ENCODE measurements at regions not wholly inside any gene's neighbourhood (a gene's known extent, or its start where the extent isn't known, plus 50 kb on each side); places are given as distances from the start of the nearest gene placed in this dataset.

DNA sequence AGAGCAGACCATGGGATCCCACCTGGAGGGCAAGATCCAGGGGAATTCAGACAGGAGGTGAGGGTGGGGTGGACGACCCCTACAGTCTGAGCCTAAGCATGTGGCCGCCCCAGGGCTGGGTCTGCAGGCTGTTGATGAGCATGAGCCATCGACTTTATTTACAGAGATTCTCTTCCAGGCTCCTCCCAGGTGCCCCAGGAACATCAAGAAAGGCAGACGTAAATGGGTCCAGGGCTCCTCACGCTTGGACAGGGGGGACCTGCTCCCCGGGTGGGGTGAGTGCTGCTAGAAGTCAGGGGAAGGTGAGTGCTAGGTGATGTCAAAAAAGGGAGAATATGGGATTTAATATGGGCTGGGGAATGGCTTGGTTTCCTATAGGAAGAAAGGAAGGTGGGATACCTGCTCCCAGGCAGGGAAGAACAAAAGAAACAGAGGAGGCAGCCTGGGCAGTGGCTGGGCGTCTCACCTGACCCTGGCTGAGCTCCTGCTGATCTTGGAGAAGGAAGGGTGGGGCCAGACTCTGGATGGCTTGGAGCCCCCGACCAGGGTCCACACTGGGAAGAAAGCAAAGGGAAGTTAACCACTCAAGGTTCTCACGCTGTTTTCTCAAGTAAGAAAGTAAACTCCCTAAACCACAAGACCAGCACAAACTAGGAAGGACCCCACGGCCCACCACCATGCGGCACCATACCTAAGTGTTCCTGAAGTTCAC, 162.1 kb upstream of the SHH start:
- H3K27ac ChIP-seq = no peak overlapping the region
- TF ChIP-seq POLR2AphosphoS5 (IDR thresholded peaks at IDR 0.05) = no peak
- TF ChIP-seq CTCF (IDR thresholded peaks at IDR 0.05) = no peak
- TF ChIP-seq POLR2A (IDR thresholded peaks at IDR 0.05) = no peak
- TF ChIP-seq EP300 (IDR thresholded peaks at IDR 0.05) = no peak
- H3K9me3 ChIP-seq = no peaks in the 10 kb centered on the region
- no peak for ATAC-seq
- no peaks in the 10 kb centered on the region for H3K4me1 ChIP-seq
- H3K27me3 ChIP-seq = peaks cover 33% of the 10 kb centered on the region
- H3K36me3 ChIP-seq = no peaks in the 10 kb centered on the region
- WGBS, 2 donors (ENCODE audit: low coverage in 1 of 2) = 50 to 100% methylated on average over 2 to 10 of the region's 11 CpGs
- no peak overlapping the region for H3K4me3 ChIP-seq

GRCh38 chr7:155973451-155973997, 161.3 kb upstream of the SHH start:
- WGBS, 2 donors (ENCODE audit: low coverage in 1 of 2) = 25 to 63% methylated on average over 2 of the region's 15 CpGs
- H3K4me1 ChIP-seq = no peaks in the 10 kb centered on the region
- H3K27ac ChIP-seq = no peak overlapping the region
- H3K27me3 ChIP-seq = peaks cover 37% of the 10 kb centered on the region
- no peaks in the 10 kb centered on the region for H3K9me3 ChIP-seq
- TF ChIP-seq POLR2A (IDR thresholded peaks at IDR 0.05) (no peak), EP300 (IDR thresholded peaks at IDR 0.05) (no peak), POLR2AphosphoS5 (IDR thresholded peaks at IDR 0.05) (no peak), CTCF (IDR thresholded peaks at IDR 0.05) (no peak)
- H3K36me3 ChIP-seq = no peaks in the 10 kb centered on the region
- no peak overlapping the region for H3K4me3 ChIP-seq
- ATAC-seq = no peak

- ATAC-seq = no peak
- WGBS, 2 donors (ENCODE audit: low coverage in 1 of 2) = 59 to 80% methylated on average over 1 to 5 of the region's 13 CpGs
- no peaks in the 10 kb centered on the region for H3K9me3 ChIP-seq
- no peak overlapping the region for H3K4me3 ChIP-seq
- no peak for TF ChIP-seq POLR2AphosphoS5 (IDR thresholded peaks at IDR 0.05)
- TF ChIP-seq POLR2A (IDR thresholded peaks at IDR 0.05) = no peak
- no peak for TF ChIP-seq CTCF (IDR thresholded peaks at IDR 0.05)
- TF ChIP-seq EP300 (IDR thresholded peaks at IDR 0.05) = no peak
- no peaks in the 10 kb centered on the region for H3K4me1 ChIP-seq
- no peak overlapping the region for H3K27ac ChIP-seq
- H3K27me3 ChIP-seq = peaks cover 30% of the 10 kb centered on the region
- no peaks in the 10 kb centered on the region for H3K36me3 ChIP-seq
Observed at GRCh38 chr7:155972651-155973390, 160.6 kb upstream of the SHH start.

GRCh38 chr7:155972247-155972646, 160.0 kb upstream of the SHH start:
- 74% methylated on average over 8 of the region's 8 CpGs; no CpG with 5 or more reads in 1 of the 2 donors for WGBS, 2 donors (ENCODE audit: low coverage in 1 of 2)
- Histone ChIP-seq H3K9me3 (no peaks in the 10 kb centered on the region), H3K4me1 (no peaks in the 10 kb centered on the region), H3K36me3 (no peaks in the 10 kb centered on the region), H3K27ac (no peak overlapping the region), H3K4me3 (no peak overlapping the region), H3K27me3 (peaks cover 25% of the 10 kb centered on the region)
- ATAC-seq = no peak
- no peak for TF ChIP-seq CTCF (IDR thresholded peaks at IDR 0.05)
- TF ChIP-seq POLR2A (IDR thresholded peaks at IDR 0.05) = no peak
- TF ChIP-seq EP300 (IDR thresholded peaks at IDR 0.05) = no peak
- TF ChIP-seq POLR2AphosphoS5 (IDR thresholded peaks at IDR 0.05) = no peak
